ENCODE measurements at regions not wholly inside any gene's neighbourhood (a gene's known extent, or its start where the extent isn't known, plus 50 kb on each side); places are given as distances from the start of the nearest gene placed in this dataset.

DNA sequence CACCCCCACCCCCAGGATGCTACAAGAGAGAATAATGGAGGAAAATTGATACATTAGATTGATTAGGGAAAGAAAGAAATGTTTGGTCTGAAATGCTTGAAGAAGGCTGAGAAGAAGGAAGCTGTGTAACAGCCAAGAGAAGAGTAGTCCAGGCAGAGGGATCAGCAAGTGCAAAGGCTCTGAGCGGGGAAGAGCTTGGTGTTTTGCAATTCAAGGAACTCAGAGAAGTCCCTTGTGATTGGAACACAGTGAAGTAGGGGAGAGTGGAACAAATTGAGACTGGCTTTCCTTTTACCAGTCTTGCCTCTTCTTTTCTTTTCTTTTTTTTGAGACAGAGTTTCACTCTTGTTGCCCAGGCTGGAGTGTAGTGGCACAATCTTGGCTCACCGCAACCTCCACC is 76.6 kb upstream of the CHD6 start (continued):
- TF ChIP-seq RAD21 (IDR thresholded peaks at IDR 0.05 in 1 of 2, conservative IDR thresholded peaks at IDR 0.05 in 1 of 2; ENCODE audit: low read depth in 2 of 2, low read length in 2 of 2) (no peak), POLR2AphosphoS5 (IDR thresholded peaks at IDR 0.05; ENCODE audit: low read depth, low read length) (no peak), NANOG (IDR thresholded peaks at IDR 0.05; ENCODE audit: insufficient read depth, low read depth, low read length, poor library complexity, severe bottlenecking) (no peak)

Measured in H1 (cell line).